Epithelial cell of proximal tubule (primary cell): ENCODE measurements at regions not wholly inside any gene's neighbourhood (a gene's known extent, or its start where the extent isn't known, plus 50 kb on each side); places are given as distances from the start of the nearest gene placed in this dataset.
"Not testable (repeated sequence)": the region's sequence is repeated elsewhere in the genome, so short reads cannot be mapped to it uniquely, and the experiment has no call there.

ENCODE experiments used
- DNase-seq: peaks from one replicate; pipeline ENCODE4 v3.0.0-alpha.2; 2011; ENCODE audit warnings: low read depth
- H3K4me3 ChIP-seq: 2 replicates; pipeline ENCODE4 v1.5.1; 2011; ENCODE audit warnings: low read depth, mild to moderate bottlenecking, low read length
- TF ChIP-seq, protein P1 (sequence below): conservative IDR thresholded peaks from 2 replicates; pipeline ENCODE4 v1.5.1; 2012; ENCODE audit warnings: low read depth, mild to moderate bottlenecking, low read length

- no peak overlapping the region for H3K4me3 ChIP-seq
- no peak for DNase-seq
- TF ChIP-seq, protein P1, sequence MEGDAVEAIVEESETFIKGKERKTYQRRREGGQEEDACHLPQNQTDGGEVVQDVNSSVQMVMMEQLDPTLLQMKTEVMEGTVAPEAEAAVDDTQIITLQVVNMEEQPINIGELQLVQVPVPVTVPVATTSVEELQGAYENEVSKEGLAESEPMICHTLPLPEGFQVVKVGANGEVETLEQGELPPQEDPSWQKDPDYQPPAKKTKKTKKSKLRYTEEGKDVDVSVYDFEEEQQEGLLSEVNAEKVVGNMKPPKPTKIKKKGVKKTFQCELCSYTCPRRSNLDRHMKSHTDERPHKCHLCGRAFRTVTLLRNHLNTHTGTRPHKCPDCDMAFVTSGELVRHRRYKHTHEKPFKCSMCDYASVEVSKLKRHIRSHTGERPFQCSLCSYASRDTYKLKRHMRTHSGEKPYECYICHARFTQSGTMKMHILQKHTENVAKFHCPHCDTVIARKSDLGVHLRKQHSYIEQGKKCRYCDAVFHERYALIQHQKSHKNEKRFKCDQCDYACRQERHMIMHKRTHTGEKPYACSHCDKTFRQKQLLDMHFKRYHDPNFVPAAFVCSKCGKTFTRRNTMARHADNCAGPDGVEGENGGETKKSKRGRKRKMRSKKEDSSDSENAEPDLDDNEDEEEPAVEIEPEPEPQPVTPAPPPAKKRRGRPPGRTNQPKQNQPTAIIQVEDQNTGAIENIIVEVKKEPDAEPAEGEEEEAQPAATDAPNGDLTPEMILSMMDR: no peak
Observed at GRCh38 chr2:221997683-221998082, 301.1 kb downstream of the PAX3 start.

DNA sequence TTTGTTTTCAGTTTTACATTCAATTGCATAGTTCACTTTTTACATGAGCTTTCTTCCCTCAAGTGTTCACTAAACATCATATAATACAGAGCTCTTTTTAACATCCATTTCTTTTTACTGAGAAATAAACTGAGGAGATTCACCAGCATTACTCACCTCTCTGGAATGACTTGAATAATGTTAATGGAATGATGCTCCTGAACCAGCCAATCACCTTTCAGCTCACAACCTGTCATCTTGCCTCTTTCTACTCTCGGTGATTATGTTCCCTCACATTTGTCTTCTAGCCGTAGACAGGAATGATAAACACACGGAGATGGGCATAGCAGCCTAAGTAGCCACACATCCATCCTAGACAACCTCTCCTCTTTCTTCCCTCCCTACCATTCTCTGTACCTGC is 301.7 kb downstream of the PAX3 start:
- TF ChIP-seq, protein P1: no peak
- H3K4me3 ChIP-seq: no peak overlapping the region
- peak; percentile 83 for DNase-seq

- H3K4me3 ChIP-seq: no peak overlapping the region
- no peak for DNase-seq
Observed at GRCh38 chr2:221994926-221995325, 303.9 kb downstream of the PAX3 start.

DNA sequence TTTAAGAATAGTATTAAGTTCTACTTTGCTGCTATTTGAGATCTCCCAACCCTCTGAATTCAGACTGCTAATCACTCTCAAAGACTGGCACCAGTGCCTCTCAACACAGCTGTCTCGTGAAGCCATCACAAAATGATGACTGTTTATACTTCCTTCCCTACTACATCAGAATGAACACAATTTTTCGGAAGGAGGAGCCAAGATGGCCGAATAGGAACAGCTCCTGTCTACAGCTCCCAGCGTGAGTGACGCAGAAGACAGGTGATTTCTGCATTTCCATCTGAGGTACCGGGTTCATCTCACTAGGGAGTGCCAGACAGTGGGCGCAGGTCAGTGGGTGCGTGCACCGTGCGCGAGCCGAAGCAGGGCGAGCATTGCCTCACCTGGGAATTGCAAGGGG is 314.4 kb downstream of the PAX3 start:
- DNase-seq, H3K4me3 ChIP-seq: not testable (repeated sequence)

More at GRCh38 chr2:221994926-221995325, 303.9 kb downstream of the PAX3 start:
- TF ChIP-seq, protein P1: no peak

- TF ChIP-seq, protein P1: no peak
- DNase-seq: no peak
- no peak overlapping the region for H3K4me3 ChIP-seq
Observed at GRCh38 chr2:221981912-221982470, 316.8 kb downstream of the PAX3 start.

DNA sequence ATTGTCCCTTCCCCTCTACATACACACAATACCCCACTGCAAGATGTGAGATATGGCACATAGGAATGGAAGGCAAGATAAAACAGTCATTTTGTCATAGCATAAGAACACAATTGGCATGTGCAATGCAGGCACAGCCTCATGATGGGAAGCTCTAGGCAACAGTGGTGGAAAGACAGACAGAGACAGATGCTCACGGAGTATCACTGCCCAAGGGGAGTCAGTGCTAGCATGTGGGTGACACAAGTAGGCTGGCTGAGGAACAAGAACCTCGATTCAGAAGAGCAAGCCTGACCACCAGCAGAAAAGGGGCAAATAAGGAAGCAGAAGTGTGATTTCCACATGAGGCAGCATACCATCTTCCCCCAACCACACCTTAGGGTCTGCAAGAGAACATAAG is 323.6 kb downstream of the PAX3 start:
- TF ChIP-seq, protein P1: no peak
- no peak for DNase-seq
- no peak overlapping the region for H3K4me3 ChIP-seq

- H3K4me3 ChIP-seq: no peak overlapping the region
- DNase-seq: no peak
- TF ChIP-seq, protein P1: no peak
Observed at GRCh38 chr2:221973902-221974301, 324.9 kb downstream of the PAX3 start.

DNA sequence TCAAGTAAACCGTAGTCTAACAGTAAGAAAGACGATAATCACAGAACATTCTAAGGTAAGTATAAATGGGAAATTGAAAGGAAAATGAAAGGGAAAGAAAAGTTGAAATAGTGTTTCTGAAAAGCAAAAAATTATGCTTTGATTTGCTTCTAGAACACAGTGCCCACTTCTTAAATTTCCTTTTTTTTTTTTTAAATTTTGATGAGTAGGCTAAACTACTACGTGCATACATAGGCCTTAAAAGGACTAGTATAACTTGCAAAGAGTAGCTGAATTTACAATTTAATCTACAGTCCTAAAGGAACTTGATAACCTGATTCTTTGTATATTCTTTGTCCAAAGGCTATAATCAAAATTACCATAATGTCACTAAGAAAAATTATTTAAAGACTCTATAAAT is 325.3 kb downstream of the PAX3 start:
- TF ChIP-seq, protein P1: no peak
- H3K4me3 ChIP-seq: no peak overlapping the region
- DNase-seq: no peak
